ENCODE measurements at regions not wholly inside any gene's neighbourhood (a gene's known extent, or its start where the extent isn't known, plus 50 kb on each side); places are given as distances from the start of the nearest gene placed in this dataset.

DNA sequence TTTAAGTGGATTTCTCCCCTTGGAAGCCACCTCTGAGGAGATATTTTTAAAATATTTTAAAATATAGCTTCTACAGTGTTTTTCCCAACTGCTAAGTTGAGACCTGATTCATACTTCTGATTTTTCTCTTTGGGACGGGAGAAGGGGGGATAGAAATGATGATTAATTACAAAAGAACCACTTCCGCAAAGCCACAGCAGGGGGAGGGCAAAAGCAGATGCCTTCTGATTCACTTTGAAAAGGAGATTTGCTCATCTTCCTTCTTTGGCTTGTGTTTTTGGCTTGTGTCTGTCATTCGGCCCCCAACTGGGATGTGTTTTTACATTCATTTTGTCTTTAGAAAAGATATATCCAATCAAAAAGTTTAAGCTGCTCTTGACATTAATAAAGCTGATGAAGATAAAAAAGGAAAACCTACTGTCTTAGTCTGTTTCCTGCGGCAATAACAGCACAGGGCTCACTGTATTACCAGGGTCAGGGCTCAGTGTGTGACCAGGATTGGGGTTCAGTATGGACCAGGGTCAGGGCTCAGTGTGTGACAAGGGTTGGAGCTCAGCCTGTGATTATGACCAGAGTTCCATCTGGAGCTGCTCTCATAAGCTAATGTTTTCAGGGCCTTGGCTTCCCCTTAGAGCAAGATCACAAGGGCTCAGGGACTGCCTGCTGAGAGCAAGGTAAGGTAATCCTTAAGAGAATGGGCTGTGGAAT is 223.2 kb downstream of the MTHFS start:
- H3K36me3 ChIP-seq: no peaks in the 10 kb centered on the region
- DNase-seq (ENCODE audit: low spot score): no peak
- no peak overlapping the region for H3K27ac ChIP-seq
- no peak overlapping the region for H3K4me3 ChIP-seq
- H3K9me3 ChIP-seq: no peaks in the 10 kb centered on the region
- no peaks in the 10 kb centered on the region for H3K4me1 ChIP-seq
- TF ChIP-seq CTCF (IDR thresholded peaks at IDR 0.05): no peak
- no peaks in the 10 kb centered on the region for H3K27me3 ChIP-seq

DNA sequence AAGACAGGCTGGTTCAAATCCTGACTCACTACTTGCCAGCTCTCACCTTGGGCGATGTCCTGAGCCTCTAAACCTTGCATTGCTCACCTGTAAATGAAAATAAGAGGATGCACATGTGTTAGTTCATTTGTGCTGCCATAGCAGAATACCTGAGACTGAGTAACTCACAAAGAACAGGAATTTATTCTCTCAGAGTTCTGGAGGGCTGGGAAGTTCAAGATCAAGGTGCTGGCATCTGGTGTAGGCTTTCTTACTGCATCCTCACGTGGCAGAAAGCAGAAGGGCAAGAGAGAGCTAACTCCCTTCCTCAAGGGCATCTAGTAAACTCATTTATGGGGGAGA is 222.7 kb downstream of the MTHFS start:
- Histone ChIP-seq H3K4me3 (no peak overlapping the region), H3K27ac (no peak overlapping the region), H3K9me3 (no peaks in the 10 kb centered on the region), H3K27me3 (no peaks in the 10 kb centered on the region), H3K36me3 (no peaks in the 10 kb centered on the region), H3K4me1 (no peaks in the 10 kb centered on the region)
- no peak for TF ChIP-seq CTCF (IDR thresholded peaks at IDR 0.05)
- no peak for DNase-seq (ENCODE audit: low spot score)

DNA sequence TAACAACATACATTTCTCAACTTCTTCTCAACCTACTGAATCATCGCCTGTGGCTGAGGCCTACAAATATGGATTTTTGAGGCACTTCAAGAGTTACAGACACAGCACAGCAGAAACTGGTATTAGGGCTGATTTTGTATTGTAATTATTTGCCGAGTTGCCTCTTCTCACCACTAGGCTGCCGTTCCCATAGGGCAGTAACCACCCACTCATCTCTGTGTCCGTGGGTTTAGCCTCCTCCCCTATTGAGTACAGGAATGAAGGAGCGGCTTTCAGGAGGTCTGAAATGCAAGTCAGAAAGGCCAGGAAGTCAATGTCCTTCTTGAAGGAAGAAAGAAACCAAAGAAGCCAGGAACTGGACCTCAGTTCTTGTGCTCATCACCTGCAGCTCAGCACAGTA is 220.8 kb downstream of the MTHFS start:
- Histone ChIP-seq H3K9me3 (no peaks in the 10 kb centered on the region), H3K27ac (no peak overlapping the region), H3K4me1 (no peaks in the 10 kb centered on the region), H3K4me3 (no peak overlapping the region), H3K36me3 (no peaks in the 10 kb centered on the region), H3K27me3 (no peaks in the 10 kb centered on the region)
- TF ChIP-seq CTCF (IDR thresholded peaks at IDR 0.05): no peak
- no peak for DNase-seq (ENCODE audit: low spot score)

- Histone ChIP-seq H3K4me1 (no peaks in the 10 kb centered on the region), H3K4me3 (no peak overlapping the region), H3K9me3 (no peaks in the 10 kb centered on the region), H3K36me3 (no peaks in the 10 kb centered on the region), H3K27ac (no peak overlapping the region), H3K27me3 (no peaks in the 10 kb centered on the region)
- DNase-seq (ENCODE audit: low spot score): no peak
- TF ChIP-seq CTCF (IDR thresholded peaks at IDR 0.05): no peak
These were observed 220.2 kb downstream of the MTHFS start for GRCh38 chr15:79676621-79677020.

DNA sequence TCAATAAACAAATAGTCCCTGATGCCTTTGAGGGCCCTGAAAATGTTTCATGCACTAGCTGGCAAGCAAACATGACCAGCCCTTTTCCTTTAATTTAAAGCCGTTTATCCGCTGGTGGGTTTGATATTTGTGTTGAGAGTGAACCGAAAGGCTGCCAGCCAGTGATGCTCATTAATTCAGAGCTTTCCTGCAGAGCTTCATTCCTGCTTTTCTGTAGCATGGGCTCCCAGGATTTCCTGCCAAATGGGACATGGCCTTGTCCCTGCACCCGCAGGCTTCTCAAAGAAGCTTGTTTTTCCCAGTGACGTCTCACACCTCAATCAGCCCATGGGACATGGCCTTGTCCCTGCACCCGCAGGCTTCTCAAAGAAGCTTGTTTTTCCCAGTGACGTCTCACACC is 219.6 kb downstream of the MTHFS start:
- no peak overlapping the region for H3K4me3 ChIP-seq
- no peak overlapping the region for H3K27ac ChIP-seq
- no peak for TF ChIP-seq CTCF (IDR thresholded peaks at IDR 0.05)
- H3K27me3 ChIP-seq: no peaks in the 10 kb centered on the region
- no peak for DNase-seq (ENCODE audit: low spot score)
- peaks cover 0 to 6% of the 10 kb centered on the region in 2 donors for H3K4me1 ChIP-seq
- H3K9me3 ChIP-seq: no peaks in the 10 kb centered on the region
- H3K36me3 ChIP-seq: no peaks in the 10 kb centered on the region

- Histone ChIP-seq H3K4me3 (no peak overlapping the region), H3K9me3 (no peaks in the 10 kb centered on the region), H3K27ac (no peak overlapping the region), H3K36me3 (no peaks in the 10 kb centered on the region), H3K4me1 (peaks cover 0 to 11% of the 10 kb centered on the region in 2 donors), H3K27me3 (no peaks in the 10 kb centered on the region)
- DNase-seq (ENCODE audit: low spot score): no peak
- no peak for TF ChIP-seq CTCF (IDR thresholded peaks at IDR 0.05)
These were observed 218.6 kb downstream of the MTHFS start for GRCh38 chr15:79678032-79678701.
